HG03066 (cell line): ENCODE measurements at regions not wholly inside any gene's neighbourhood (a gene's known extent, or its start where the extent isn't known, plus 50 kb on each side); places are given as distances from the start of the nearest gene placed in this dataset.
"Not testable (repeated sequence)": the region's sequence is repeated elsewhere in the genome, so short reads cannot be mapped to it uniquely, and the experiment has no call there.

Source experiments
- ATAC-seq: cut with Tn5 transposase; IDR thresholded peaks from one replicate; pipeline ENCODE4 v1.9.1; 2021; ENCODE audit warnings: low read depth; ENCODE audit not compliant: unreplicated experiment

DNA sequence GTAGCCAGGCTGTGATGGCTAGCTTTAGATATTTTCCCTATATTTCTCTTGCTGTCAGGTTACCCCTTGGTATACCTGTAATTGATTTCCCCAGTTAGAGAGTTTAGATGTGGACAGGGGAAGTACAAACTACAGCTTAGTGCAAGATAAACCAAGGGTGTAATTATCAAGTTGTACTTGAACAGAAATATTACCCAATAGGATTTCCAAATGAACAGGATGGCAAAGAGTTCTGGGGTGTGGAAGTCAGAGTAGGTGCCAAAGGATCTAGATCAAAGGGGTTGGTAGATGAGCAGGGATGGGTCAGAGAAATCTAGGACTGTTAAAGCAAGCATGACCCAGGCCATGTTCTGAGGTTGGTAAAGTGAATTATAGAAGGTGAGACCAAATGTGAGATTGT is 585.2 kb downstream of the CCDC85A start:
- no peak for ATAC-seq

DNA sequence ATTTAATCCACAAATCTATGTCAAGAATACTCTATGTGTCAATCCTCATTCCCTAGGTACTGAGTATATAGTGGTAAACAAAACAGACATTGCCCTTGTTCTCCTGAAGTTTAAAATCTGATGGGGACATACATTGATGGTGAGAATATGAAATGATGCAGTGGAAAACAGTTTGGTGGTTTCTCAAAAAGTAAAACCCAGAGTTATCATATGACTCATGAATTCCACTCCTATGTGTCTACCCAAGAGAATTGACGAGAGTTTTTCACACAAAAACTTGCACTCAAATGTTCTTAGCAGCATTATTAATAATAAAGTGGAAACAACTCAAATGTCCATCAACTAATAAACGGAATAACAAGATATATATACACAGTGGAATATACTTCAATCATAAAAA is 586.7 kb downstream of the CCDC85A start:
- ATAC-seq = no peak

- no peak for ATAC-seq
These were observed 600.3 kb downstream of the CCDC85A start for GRCh38 chr2:56784046-56784445.

- ATAC-seq = no peak
These were observed 617.4 kb downstream of the CCDC85A start for GRCh38 chr2:56801214-56801613.

- no peak for ATAC-seq
These were observed 618.0 kb downstream of the CCDC85A start for GRCh38 chr2:56801770-56802169.

GRCh38 chr2:56803596-56803995 is 619.8 kb downstream of the CCDC85A start:
- no peak for ATAC-seq

- ATAC-seq = no peak
These were observed 623.1 kb downstream of the CCDC85A start for GRCh38 chr2:56806924-56807323.

GRCh38 chr2:56807861-56808260 is 624.1 kb downstream of the CCDC85A start:
- no peak for ATAC-seq

GRCh38 chr2:56811401-56811800 is 627.6 kb downstream of the CCDC85A start:
- ATAC-seq = no peak

DNA sequence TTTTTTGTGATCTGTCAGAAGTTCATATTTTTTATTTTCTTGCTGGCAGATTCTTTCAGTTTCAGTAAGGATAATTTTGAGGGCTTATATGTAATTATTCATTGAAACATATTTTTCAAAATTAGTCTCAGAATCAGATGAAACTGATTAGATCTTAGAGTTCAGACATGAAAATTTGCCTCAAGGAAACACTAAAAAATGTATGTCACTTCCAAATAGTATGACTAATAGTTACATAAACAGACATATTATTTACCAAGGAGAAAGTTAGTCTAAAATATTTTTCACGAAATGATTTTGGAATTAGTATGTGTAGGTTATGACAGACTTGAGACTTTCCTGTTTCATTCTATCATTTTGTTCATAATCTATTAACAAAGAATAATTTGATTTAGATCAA is 628.6 kb downstream of the CCDC85A start:
- ATAC-seq = no peak

DNA sequence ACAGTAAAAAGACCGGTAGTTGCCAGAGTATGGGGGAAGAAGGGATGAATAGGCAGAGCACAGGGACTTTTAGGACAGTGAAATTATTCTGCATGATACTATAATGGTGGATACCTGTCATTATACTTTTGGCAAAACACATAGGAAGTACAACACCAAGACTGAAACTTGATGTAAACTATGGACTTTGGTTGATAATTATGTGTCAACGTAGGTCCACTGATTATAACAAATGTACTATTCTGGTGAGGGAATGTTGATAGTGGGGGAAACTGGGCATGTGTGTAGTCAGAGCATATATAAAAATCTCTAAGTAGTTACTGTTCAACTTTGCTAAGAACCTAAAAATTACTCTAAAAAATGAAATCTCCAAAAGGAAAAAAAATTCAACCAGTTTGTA is 629.7 kb downstream of the CCDC85A start:
- ATAC-seq = no peak

- ATAC-seq = no peak
These were observed 632.9 kb downstream of the CCDC85A start for GRCh38 chr2:56816666-56817065.

DNA sequence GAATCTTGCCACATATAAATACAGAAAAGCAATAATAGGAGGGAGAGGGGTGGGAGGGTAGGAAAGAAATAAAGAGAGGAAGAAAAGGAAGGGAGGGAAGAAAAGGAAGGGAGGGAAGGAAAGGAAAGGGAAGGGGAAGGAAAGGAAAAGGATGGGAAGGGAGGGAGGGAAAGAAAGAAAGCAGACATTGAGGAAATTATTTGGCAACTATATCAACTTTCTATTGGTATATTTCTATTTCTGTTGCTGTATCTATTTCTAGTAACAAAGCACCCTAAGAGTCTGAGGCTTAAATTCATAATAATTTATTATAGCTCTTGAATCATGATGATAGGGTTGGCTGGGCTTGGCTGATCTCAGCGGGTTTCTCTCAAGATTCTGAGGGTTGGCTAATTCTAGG is 648.0 kb downstream of the CCDC85A start:
- no peak for ATAC-seq

- ATAC-seq = no peak
These were observed 650.9 kb downstream of the CCDC85A start for GRCh38 chr2:56834686-56835085.

DNA sequence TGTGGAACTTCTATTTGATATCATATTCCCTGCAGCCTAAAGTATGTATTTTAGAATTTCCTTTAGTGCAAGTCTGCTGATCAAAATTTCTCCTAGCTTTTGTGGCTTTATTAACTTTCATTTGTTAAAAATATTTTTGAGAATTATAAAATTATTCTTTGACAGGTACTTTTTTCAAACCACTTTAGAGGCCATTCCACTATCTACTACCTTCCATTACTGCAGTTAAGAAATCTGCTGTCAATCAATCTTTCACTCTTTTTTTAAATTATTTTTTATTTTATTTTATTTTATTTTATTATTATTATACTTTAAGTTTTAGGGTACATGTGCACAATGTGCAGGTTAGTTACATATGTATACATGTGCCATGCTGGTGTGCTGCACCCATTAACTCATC is 656.2 kb downstream of the CCDC85A start:
- ATAC-seq = not testable (repeated sequence)

DNA sequence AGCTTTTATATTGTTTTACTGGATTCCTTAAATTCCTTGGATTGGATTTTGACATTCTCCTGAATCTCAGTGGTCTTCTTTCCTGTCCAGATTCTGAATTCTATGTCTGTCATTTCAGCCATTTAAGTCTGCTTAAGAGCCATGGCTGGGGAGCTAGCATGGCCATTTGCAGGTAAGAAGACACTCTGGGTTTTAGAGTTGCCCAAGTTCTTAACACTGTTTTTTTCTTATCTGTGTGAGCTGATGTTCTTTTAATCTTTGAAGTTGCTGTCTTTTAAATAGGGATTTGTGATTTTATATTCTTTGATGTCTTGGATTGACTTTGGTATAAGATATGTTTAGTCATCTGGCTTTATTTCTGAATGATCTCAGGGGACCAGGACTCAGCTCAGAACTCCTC is 677.2 kb downstream of the CCDC85A start:
- no peak for ATAC-seq

DNA sequence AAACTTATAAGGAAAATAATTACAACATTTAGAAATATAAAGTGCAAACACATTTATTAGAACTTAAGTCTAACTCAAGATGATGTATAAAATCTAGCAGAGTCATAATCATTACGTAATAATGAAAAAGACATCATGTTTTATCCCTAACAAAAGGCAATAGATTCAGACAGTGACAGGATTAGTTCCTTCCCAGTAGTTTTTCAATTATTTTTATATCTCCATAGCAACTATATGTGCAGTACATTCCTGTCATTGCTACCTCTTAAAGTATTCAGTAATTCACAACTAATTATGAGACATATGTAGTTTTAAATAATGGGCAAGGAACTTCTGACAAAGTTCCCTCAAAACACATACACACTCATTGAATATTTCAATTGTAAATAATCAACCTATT is 687.9 kb downstream of the CCDC85A start:
- no peak for ATAC-seq

GRCh38 chr2:56874717-56875116 is 690.9 kb downstream of the CCDC85A start:
- ATAC-seq = no peak

- no peak for ATAC-seq
These were observed 705.9 kb downstream of the CCDC85A start for GRCh38 chr2:56889738-56890137.

DNA sequence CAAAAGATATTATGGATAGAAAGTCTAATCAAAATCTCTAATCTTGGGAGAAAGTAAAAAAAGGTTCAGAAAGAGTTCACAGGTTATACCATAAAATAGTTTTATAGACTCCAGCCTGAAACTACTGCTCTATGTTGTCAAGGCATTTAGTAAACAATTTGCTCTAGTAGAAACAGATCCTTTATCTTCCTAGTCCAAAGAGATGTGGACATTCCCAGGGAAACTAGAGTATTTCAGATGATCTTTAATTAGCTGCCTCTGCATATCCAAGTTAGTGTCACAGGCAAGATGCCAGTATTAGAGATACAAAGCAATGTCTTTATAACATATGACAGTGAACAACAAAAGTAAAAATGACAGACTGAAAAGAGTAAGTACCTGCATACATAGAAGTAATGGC is 708.6 kb downstream of the CCDC85A start:
- no peak for ATAC-seq

DNA sequence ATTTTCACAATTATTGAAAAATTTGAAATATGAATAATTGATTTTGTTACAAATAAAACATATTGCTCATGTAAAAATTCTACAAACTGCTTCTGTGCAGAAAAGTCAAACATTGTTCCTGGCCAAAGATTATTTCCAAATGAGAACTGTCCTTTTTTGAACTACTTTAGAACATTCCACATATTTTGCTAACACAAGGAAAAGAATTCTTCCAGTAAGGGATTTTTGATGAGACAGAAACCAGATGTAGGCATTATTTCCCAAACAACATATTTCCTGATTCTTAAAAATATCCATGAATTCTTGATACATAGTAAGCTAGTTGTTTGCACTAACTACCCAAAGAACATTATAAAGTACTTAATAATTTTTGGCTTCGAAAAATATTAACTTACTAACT is 715.2 kb downstream of the CCDC85A start:
- ATAC-seq = no peak

DNA sequence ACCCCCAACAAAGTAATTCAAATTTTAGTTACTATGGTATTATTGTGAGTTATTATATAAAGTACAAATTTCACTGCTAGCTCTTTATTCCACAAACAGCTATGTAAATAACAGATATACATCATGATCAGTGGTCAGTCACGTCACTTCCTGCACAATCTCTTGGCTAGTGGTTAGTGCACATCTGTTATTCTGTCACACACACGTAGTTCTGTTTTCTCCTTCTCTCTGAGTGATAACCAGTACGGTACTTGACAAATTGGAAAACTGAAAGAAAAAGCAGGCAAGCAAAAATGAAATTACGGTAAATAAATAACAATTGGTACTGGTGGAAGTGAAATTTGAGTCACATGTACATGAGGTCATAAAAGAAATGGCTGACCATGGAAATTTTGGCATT is 728.7 kb downstream of the CCDC85A start:
- no peak for ATAC-seq

DNA sequence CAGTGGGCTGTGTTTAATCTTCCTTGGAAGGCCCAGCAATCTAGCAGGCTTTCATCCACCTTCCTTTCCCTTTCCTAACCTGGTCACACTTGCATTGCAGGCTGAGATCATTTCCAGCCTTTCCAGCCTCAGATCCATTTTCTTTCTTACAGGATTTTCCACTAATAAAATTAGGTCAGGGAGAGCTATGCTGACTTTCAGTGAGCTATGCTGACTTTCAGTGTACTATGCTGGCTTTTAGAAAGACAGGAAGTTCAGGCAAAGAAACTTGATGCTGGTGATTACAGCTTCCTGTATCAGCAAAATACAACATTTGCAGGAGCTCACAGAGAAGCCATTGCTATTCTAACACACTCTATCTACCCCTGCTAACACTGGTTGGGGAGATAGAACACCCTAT is 735.0 kb downstream of the CCDC85A start:
- no peak for ATAC-seq

DNA sequence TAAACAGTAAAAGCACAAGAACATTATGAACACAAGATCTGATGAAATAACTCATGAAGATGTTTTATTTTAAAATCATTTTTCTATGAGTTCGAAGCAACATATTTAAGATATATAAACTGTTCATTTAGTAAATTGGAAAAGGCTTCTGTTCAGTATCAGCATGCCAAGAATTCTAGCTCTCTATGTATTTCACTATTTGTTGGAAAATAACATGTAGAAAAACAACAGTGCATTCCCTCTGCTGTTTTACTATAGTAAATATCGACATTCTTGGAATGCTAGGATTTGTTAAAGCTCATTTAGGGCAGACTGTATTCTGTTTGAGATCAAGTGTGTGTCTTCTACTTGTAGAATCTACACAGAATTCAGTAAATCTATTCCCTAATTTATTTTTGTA is 750.2 kb downstream of the CCDC85A start:
- ATAC-seq = no peak
